ENCODE measurements at regions not wholly inside any gene's neighbourhood (a gene's known extent, or its start where the extent isn't known, plus 50 kb on each side); places are given as distances from the start of the nearest gene placed in this dataset.

DNA sequence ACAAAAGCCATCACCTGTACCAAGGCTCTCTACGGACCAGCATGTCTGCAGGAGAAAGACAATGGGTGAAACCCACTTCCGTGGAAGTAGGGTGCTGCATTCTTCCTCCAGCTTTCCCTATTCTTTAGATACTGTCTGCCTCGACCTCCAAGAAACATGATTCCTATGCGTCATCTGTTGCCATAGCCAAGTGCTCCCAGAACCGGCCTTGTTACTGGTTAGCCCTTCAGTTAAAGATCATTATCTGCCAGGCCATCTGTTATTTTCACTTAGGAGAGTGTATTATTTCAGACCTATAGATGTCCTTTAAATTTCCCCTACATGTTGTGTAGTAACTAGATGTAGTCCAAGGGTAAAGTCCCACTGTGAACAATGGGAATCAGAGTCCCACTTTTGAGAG lies 89.0 kb upstream of the KIAA1217 start:
- H3K36me3 ChIP-seq (replicated peaks; ENCODE audit: low read depth, low read length), result no peaks in the 10 kb centered on the region
- H3K9me3 ChIP-seq (ENCODE audit: insufficient read depth, low read length), result no peaks in the 10 kb centered on the region
- H3K9ac ChIP-seq (ENCODE audit: low read length), result no peak overlapping the region
- H3K27me3 ChIP-seq (ENCODE audit: low read depth, low read length), result no peaks in the 10 kb centered on the region
- H3K4me3 ChIP-seq (ENCODE audit: low read length), result no peak overlapping the region
- H3K4me1 ChIP-seq (ENCODE audit: low read length), result no peaks in the 10 kb centered on the region
- H4K20me1 ChIP-seq (ENCODE audit: insufficient read depth, low read length), result no peaks in the 10 kb centered on the region
- H2AFZ ChIP-seq (ENCODE audit: low read depth, low read length), result no peak overlapping the region
- TF ChIP-seq, protein P1, sequence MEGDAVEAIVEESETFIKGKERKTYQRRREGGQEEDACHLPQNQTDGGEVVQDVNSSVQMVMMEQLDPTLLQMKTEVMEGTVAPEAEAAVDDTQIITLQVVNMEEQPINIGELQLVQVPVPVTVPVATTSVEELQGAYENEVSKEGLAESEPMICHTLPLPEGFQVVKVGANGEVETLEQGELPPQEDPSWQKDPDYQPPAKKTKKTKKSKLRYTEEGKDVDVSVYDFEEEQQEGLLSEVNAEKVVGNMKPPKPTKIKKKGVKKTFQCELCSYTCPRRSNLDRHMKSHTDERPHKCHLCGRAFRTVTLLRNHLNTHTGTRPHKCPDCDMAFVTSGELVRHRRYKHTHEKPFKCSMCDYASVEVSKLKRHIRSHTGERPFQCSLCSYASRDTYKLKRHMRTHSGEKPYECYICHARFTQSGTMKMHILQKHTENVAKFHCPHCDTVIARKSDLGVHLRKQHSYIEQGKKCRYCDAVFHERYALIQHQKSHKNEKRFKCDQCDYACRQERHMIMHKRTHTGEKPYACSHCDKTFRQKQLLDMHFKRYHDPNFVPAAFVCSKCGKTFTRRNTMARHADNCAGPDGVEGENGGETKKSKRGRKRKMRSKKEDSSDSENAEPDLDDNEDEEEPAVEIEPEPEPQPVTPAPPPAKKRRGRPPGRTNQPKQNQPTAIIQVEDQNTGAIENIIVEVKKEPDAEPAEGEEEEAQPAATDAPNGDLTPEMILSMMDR (IDR thresholded peaks at IDR 0.05; ENCODE audit: low read depth, low read length), result no peak
- TF ChIP-seq EZH2phosphoT487 (IDR thresholded peaks at IDR 0.05; ENCODE audit: low read depth), result no peak
- H3K4me2 ChIP-seq (ENCODE audit: low read length), result no peak overlapping the region
- H3K79me2 ChIP-seq (ENCODE audit: low read length), result no peaks in the 10 kb centered on the region
- no peak overlapping the region for H3K27ac ChIP-seq (ENCODE audit: low read length)

DNA sequence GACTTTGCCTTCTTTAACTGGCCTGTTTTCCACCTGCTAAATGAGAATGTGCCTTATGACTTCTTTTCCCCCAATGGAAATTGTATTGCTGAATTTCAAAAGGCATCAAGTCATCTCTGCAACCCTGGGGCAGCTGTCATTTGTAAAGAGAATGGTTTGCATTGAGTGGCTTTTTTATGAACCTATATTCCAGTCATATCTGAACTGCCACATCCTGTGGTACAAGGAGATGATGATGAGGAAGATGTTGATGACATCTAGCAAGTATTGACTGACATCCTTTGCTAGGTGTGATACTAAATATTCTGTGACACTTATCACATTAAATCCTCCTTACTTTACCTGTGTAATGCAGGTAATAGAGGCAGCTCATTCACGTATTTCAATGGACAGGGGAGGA lies 88.3 kb upstream of the KIAA1217 start:
- H3K4me3 ChIP-seq (ENCODE audit: low read length), result no peak overlapping the region
- no peak overlapping the region for H3K9ac ChIP-seq (ENCODE audit: low read length)
- H3K4me2 ChIP-seq (ENCODE audit: low read length), result no peak overlapping the region
- TF ChIP-seq, protein P1 (IDR thresholded peaks at IDR 0.05; ENCODE audit: low read depth, low read length), result no peak
- no peak for TF ChIP-seq EZH2phosphoT487 (IDR thresholded peaks at IDR 0.05; ENCODE audit: low read depth)
- H3K36me3 ChIP-seq (replicated peaks; ENCODE audit: low read depth, low read length), result no peaks in the 10 kb centered on the region
- no peaks in the 10 kb centered on the region for H3K79me2 ChIP-seq (ENCODE audit: low read length)
- H2AFZ ChIP-seq (ENCODE audit: low read depth, low read length), result no peak overlapping the region
- no peaks in the 10 kb centered on the region for H3K27me3 ChIP-seq (ENCODE audit: low read depth, low read length)
- no peaks in the 10 kb centered on the region for H4K20me1 ChIP-seq (ENCODE audit: insufficient read depth, low read length)
- H3K27ac ChIP-seq (ENCODE audit: low read length), result no peak overlapping the region
- no peaks in the 10 kb centered on the region for H3K4me1 ChIP-seq (ENCODE audit: low read length)
- no peaks in the 10 kb centered on the region for H3K9me3 ChIP-seq (ENCODE audit: insufficient read depth, low read length)

DNA sequence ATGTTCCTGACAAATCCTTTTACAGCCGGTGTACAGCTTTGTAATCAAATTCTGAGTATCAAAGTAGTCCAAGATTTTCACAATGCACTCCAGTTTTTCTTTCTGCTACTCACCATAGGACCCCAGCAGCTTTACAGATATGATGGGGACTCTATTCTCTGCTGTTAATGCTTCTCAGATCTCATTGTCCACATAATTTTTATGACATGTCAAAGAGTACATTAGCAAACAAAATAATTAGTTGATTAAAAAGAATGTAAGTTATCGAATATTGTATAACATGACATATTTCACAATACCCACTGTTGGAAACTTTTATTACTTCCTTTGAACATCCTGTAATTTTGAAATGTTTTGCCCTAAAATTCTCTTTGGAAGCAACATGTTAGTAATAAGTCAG lies 81.4 kb upstream of the KIAA1217 start:
- Histone ChIP-seq H3K4me1 (ENCODE audit: low read length) (no peaks in the 10 kb centered on the region), H4K20me1 (ENCODE audit: insufficient read depth, low read length) (no peaks in the 10 kb centered on the region), H3K4me2 (ENCODE audit: low read length) (no peak overlapping the region), H3K79me2 (ENCODE audit: low read length) (no peaks in the 10 kb centered on the region), H2AFZ (ENCODE audit: low read depth, low read length) (no peak overlapping the region), H3K27ac (ENCODE audit: low read length) (no peak overlapping the region), H3K27me3 (ENCODE audit: low read depth, low read length) (no peaks in the 10 kb centered on the region), H3K9ac (ENCODE audit: low read length) (no peak overlapping the region), H3K4me3 (ENCODE audit: low read length) (no peak overlapping the region), H3K9me3 (ENCODE audit: insufficient read depth, low read length) (no peaks in the 10 kb centered on the region), H3K36me3 (replicated peaks; ENCODE audit: low read depth, low read length) (no peaks in the 10 kb centered on the region)
- TF ChIP-seq EZH2phosphoT487 (IDR thresholded peaks at IDR 0.05; ENCODE audit: low read depth), result no peak
- TF ChIP-seq, protein P1 (IDR thresholded peaks at IDR 0.05; ENCODE audit: low read depth, low read length), result no peak

DNA sequence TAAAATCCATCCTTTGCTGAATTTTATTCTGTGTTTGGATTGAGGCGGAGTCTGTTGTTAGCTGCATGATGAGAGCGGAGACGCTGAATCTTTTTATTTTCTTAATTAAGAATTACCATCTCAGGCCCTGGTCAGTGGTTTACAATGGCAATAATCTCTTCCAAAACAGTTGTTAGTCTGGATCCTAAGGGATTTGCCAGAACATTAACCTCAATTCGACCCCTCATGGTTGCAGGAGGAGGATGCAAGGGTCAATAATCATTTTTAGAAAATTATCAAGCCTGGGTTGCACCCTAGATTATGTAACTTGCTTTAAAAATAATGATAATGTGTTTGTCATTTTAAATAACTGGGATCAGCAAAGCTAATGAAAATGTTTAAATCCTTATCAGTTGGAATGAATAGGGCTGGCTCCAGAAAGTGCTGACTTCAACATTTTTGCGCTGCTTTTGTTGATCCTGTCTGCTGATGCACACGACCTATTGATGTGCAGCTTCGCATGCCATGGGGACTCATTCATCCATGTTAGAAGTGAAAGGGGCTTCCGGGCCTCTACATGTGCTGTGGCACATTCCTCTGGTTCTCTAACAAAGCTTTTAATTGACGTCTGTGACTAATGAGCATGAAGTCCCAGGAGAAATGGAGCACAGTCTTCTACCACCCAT lies 80.7 kb upstream of the KIAA1217 start:
- no peak overlapping the region for H3K9ac ChIP-seq (ENCODE audit: low read length)
- H3K4me1 ChIP-seq (ENCODE audit: low read length), result no peaks in the 10 kb centered on the region
- H3K79me2 ChIP-seq (ENCODE audit: low read length), result no peaks in the 10 kb centered on the region
- no peaks in the 10 kb centered on the region for H4K20me1 ChIP-seq (ENCODE audit: insufficient read depth, low read length)
- TF ChIP-seq, protein P1 (IDR thresholded peaks at IDR 0.05; ENCODE audit: low read depth, low read length), result no peak
- TF ChIP-seq EZH2phosphoT487 (IDR thresholded peaks at IDR 0.05; ENCODE audit: low read depth), result no peak
- no peaks in the 10 kb centered on the region for H3K9me3 ChIP-seq (ENCODE audit: insufficient read depth, low read length)
- H2AFZ ChIP-seq (ENCODE audit: low read depth, low read length), result no peak overlapping the region
- H3K27me3 ChIP-seq (ENCODE audit: low read depth, low read length), result no peaks in the 10 kb centered on the region
- H3K4me3 ChIP-seq (ENCODE audit: low read length), result no peak overlapping the region
- no peaks in the 10 kb centered on the region for H3K36me3 ChIP-seq (replicated peaks; ENCODE audit: low read depth, low read length)
- H3K27ac ChIP-seq (ENCODE audit: low read length), result no peak overlapping the region
- H3K4me2 ChIP-seq (ENCODE audit: low read length), result no peak overlapping the region
